GM23338 (cell line): ENCODE measurements at regions not wholly inside any gene's neighbourhood (a gene's known extent, or its start where the extent isn't known, plus 50 kb on each side); places are given as distances from the start of the nearest gene placed in this dataset.

Experiments
- CTCF ChIP-seq, 2 experiments: fragments of 200-600 bp in 1 of 2; sonication (generic) in 1 of 2; conservative IDR thresholded peaks; 2 replicates each; pipeline versions ENCODE4 v1.5.1 to v1.6.1; 2016 to 2017; ENCODE audit warnings: antibody characterized with exemption in 2 of 2, low read depth in 2 of 2, mild to moderate bottlenecking in 2 of 2, moderate library complexity in 1 of 2
- EZH2phosphoT487 ChIP-seq: fragments of 200-600 bp; sonication (generic); IDR thresholded peaks from one replicate; pipeline ENCODE4 v1.8.1; 2018; ENCODE audit warnings: antibody characterized with exemption; ENCODE audit not compliant: unreplicated experiment
- JUNB ChIP-seq: IDR thresholded peaks from one replicate; pipeline ENCODE4 v1.6.1; 2016; ENCODE audit warnings: antibody characterized with exemption; ENCODE audit not compliant: unreplicated experiment
- POLR2AphosphoS5 ChIP-seq: IDR thresholded peaks from 2 replicates; pipeline ENCODE4 v1.6.1; 2016; ENCODE audit warnings: antibody characterized with exemption, low read depth
- ZNF114 ChIP-seq: fragments of 250-450 bp; sonication (Bioruptor Pico); IDR thresholded peaks from 2 replicates; pipeline ENCODE4 v1.5.0; 2020; ENCODE audit warnings: mild to moderate bottlenecking, moderate library complexity

DNA sequence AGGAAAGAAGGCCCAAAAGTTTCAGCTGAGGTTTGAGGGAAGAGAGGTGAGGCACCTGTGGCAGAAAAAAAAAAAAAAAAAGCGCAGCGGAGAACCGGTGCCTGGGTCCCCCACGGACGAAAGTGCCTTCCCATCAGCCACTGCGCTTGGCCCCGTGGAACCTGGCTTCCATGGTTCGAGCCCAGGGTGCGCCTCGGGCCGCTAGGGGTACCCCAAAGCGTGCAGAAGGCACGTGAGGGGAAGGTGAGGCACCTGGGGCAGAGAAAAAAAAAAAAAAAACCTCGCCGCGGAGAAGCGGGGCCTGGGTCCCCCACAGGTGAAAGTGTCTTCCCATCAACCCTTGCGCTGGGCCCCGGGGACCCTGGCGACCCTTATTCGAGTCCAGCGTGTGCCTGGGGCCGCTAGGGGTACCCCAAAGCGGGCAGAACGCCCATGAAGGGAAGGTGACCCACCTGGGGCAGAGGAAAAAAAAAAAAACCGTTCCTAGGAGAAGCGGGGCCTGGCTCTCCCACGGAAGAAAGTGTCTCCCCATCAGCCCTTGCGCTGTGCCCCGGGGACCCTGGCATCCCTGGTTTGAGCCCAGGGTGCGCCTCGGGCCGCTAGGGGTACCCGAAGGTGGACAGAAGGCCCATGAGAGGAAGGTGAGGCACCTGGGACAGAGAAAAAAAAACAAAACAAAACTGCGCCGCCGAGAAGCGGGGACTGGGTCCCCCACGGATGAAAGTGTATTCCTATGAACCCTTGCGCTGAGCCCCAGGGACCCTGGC is 228.6 kb downstream of the CCDC74A start:
- TF ChIP-seq POLR2AphosphoS5 (no peak), CTCF (conservative IDR thresholded peaks at IDR 0.05; ENCODE audit: low read depth in 2 of 2) (no peak), JUNB (no peak), EZH2phosphoT487 (no peak), ZNF114 (no peak)
